SH-SY5Y (cell line): ENCODE measurements at regions not wholly inside any gene's neighbourhood (a gene's known extent, or its start where the extent isn't known, plus 50 kb on each side); places are given as distances from the start of the nearest gene placed in this dataset.

Source experiments
- GATA2 ChIP-seq: IDR thresholded peaks from 2 replicates; pipeline ENCODE4 v1.6.1; 2011; ENCODE audit warnings: mild to moderate bottlenecking, low read depth, low read length
- GATA3 ChIP-seq: IDR thresholded peaks from 2 replicates; pipeline ENCODE4 v1.6.1; 2011; ENCODE audit warnings: low read depth, mild to moderate bottlenecking, low read length, moderate library complexity

GRCh38 chr3:176079785-176080184 lies 1117.5 kb downstream of the TBL1XR1 start:
- TF ChIP-seq GATA2 (no peak), GATA3 (no peak)
